Endodermal cell (in vitro differentiated cells): ENCODE measurements at regions not wholly inside any gene's neighbourhood (a gene's known extent, or its start where the extent isn't known, plus 50 kb on each side); places are given as distances from the start of the nearest gene placed in this dataset.

Experiments
- DNase-seq: peaks from one replicate; pipeline ENCODE4 v3.0.0-alpha.2; 2017
- H3K27ac ChIP-seq: 2 replicates; pipeline ENCODE4 v1.5.1; 2013; ENCODE audit warnings: mild to moderate bottlenecking, low read depth, low read length, moderate library complexity
- H3K27me3 ChIP-seq: 2 replicates; pipeline ENCODE4 v1.6.1; 2013; ENCODE audit warnings: mild to moderate bottlenecking, low read length, moderate library complexity; ENCODE audit not compliant: insufficient read depth, control insufficient read depth, poor library complexity, severe bottlenecking
- H3K36me3 ChIP-seq: 2 replicates; pipeline ENCODE4 v1.7.0; 2013; ENCODE audit warnings: mild to moderate bottlenecking, low read length, moderate library complexity; ENCODE audit not compliant: control insufficient read depth, insufficient read depth
- H3K4me1 ChIP-seq: one replicate; pipeline ENCODE4 v1.7.0; 2013; ENCODE audit warnings: low read length; ENCODE audit not compliant: control insufficient read depth, insufficient read depth
- H3K4me3 ChIP-seq: 2 replicates; pipeline ENCODE4 v1.5.1; 2013; ENCODE audit warnings: mild to moderate bottlenecking, low read length, moderate library complexity
- H3K9ac ChIP-seq: 2 replicates; pipeline ENCODE4 v1.6.1; 2013; ENCODE audit warnings: mild to moderate bottlenecking, low read length, moderate library complexity; ENCODE audit not compliant: poor library complexity, severe bottlenecking; ENCODE audit errors: extremely low read depth
- H3K9me3 ChIP-seq: 2 replicates; pipeline ENCODE4 v1.6.1; 2013; ENCODE audit warnings: mild to moderate bottlenecking, low read length, moderate library complexity; ENCODE audit not compliant: control insufficient read depth
- H3K27ac Mint-ChIP-seq: 2 replicates; pipeline ENCODE4 v1.8.0; 2020; ENCODE audit warnings: mixed read lengths
- H3K27me3 Mint-ChIP-seq: 2 replicates; pipeline ENCODE4 v1.8.0; 2021; ENCODE audit warnings: mild to moderate bottlenecking, mixed read lengths; ENCODE audit not compliant: insufficient read depth
- H3K36me3 Mint-ChIP-seq: 2 replicates; pipeline ENCODE4 v1.8.0; 2020; ENCODE audit warnings: low read depth, mixed read lengths
- H3K4me1 Mint-ChIP-seq: 2 replicates; pipeline ENCODE4 v1.8.0; 2020; ENCODE audit warnings: mixed read lengths
- H3K4me3 Mint-ChIP-seq: 2 replicates; pipeline ENCODE4 v1.8.0; 2020; ENCODE audit warnings: mild to moderate bottlenecking, moderate library complexity, mixed read lengths
- H3K9me3 Mint-ChIP-seq: 2 replicates; pipeline ENCODE4 v1.8.0; 2020; ENCODE audit warnings: mild to moderate bottlenecking, mixed read lengths
- CTCF ChIP-seq: fragments of 200-600 bp; sonication (generic); conservative IDR thresholded peaks from 2 replicates; pipeline ENCODE4 v1.5.0; 2021; ENCODE audit warnings: antibody characterized with exemption, mild to moderate bottlenecking
- WGBS, 2 experiments: methylation state at CpG; one replicate each; pipeline versions ENCODE4 v1.1.5 to v1.1.7; 2013; ENCODE audit warnings: missing lambda C conversion rate in 2 of 2, mixed read lengths in 1 of 2; ENCODE audit not compliant: insufficient coverage in 1 of 2, insufficient read length in 1 of 2; 5-methylcytosine and 5-hydroxymethylcytosine counted together

- no peak for TF ChIP-seq CTCF
- Mint-ChIP-seq H3K4me3 (no peak overlapping the region), H3K36me3 (no peaks in the 10 kb centered on the region)
Measured at GRCh38 chr14:71394386-71394785, 487.1 kb downstream of the PCNX1 start.

GRCh38 chr14:71395151-71395604 is 487.9 kb downstream of the PCNX1 start:
- Mint-ChIP-seq H3K27me3 (no peaks in the 10 kb centered on the region), H3K36me3 (no peaks in the 10 kb centered on the region), H3K4me3 (no peak overlapping the region), H3K27ac (no peak overlapping the region), H3K4me1 (peaks cover 7% of the 10 kb centered on the region), H3K9me3 (no peaks in the 10 kb centered on the region)
- H3K27me3 ChIP-seq: no peaks in the 10 kb centered on the region
- no peak for DNase-seq
- H3K36me3 ChIP-seq: no peaks in the 10 kb centered on the region
- H3K9me3 ChIP-seq: no peaks in the 10 kb centered on the region
- WGBS, 2 experiments: 95 to 98% methylated on average over 2 to 5 of the region's 5 CpGs
- H3K27ac ChIP-seq: no peak overlapping the region
- no peak overlapping the region for H3K4me3 ChIP-seq
- no peaks in the 10 kb centered on the region for H3K4me1 ChIP-seq
- TF ChIP-seq CTCF: no peak
- no peak overlapping the region for H3K9ac ChIP-seq

More at GRCh38 chr14:71394386-71394785, 487.1 kb downstream of the PCNX1 start:
- H3K27me3 Mint-ChIP-seq: no peaks in the 10 kb centered on the region
- Histone ChIP-seq H3K4me1 (no peaks in the 10 kb centered on the region), H3K9me3 (no peaks in the 10 kb centered on the region), H3K27ac (no peak overlapping the region), H3K27me3 (no peaks in the 10 kb centered on the region), H3K36me3 (no peaks in the 10 kb centered on the region), H3K9ac (no peak overlapping the region), H3K4me3 (no peak overlapping the region)
- DNase-seq: no peak
- H3K4me1 Mint-ChIP-seq: peaks cover 6% of the 10 kb centered on the region
- no peaks in the 10 kb centered on the region for H3K9me3 Mint-ChIP-seq
- 97% methylated on average over 2 of the region's 2 CpGs; no CpG with 5 or more reads in 1 of the 2 experiments for WGBS, 2 experiments
- H3K27ac Mint-ChIP-seq: no peak overlapping the region

GRCh38 chr14:71395636-71396035 is 488.4 kb downstream of the PCNX1 start:
- Mint-ChIP-seq H3K36me3 (no peaks in the 10 kb centered on the region), H3K4me3 (no peak overlapping the region), H3K9me3 (no peaks in the 10 kb centered on the region), H3K27me3 (no peaks in the 10 kb centered on the region), H3K4me1 (peaks cover 10% of the 10 kb centered on the region), H3K27ac (no peak overlapping the region)
- no peaks in the 10 kb centered on the region for H3K9me3 ChIP-seq
- WGBS, 2 experiments: 97 to 100% methylated on average over 1 to 2 of the region's 2 CpGs
- DNase-seq: no peak
- H3K9ac ChIP-seq: no peak overlapping the region
- no peak overlapping the region for H3K4me3 ChIP-seq
- no peaks in the 10 kb centered on the region for H3K4me1 ChIP-seq
- H3K27ac ChIP-seq: no peak overlapping the region
- H3K36me3 ChIP-seq: no peaks in the 10 kb centered on the region
- no peaks in the 10 kb centered on the region for H3K27me3 ChIP-seq
- no peak for TF ChIP-seq CTCF
